RWPE2 (cell line): ENCODE measurements at regions not wholly inside any gene's neighbourhood (a gene's known extent, or its start where the extent isn't known, plus 50 kb on each side); places are given as distances from the start of the nearest gene placed in this dataset.

ENCODE experiments used
- ATAC-seq: fragments of 200-7000 bp; cut with Tn5 transposase; 3 replicates; pipeline ENCODE4 v1.9.1; 2021; ENCODE audit warnings: low read depth
- DNase-seq: peaks from one replicate; pipeline ENCODE4 v3.0.0-alpha.2; 2020; ENCODE audit warnings: low spot score
- H3K27ac ChIP-seq: fragments of 450-650 bp; 2 replicates; pipeline ENCODE4 v1.5.1; 2017; ENCODE audit warnings: mild to moderate bottlenecking; ENCODE audit not compliant: poor library complexity, severe bottlenecking
- H3K27me3 ChIP-seq: fragments of 250-450 bp; sonication (Bioruptor Pico); 2 replicates; pipeline ENCODE4 v1.5.1; 2021; ENCODE audit warnings: mild to moderate bottlenecking, moderate library complexity; ENCODE audit not compliant: insufficient read depth, poor library complexity, severe bottlenecking
- H3K36me3 ChIP-seq: fragments of 250-450 bp; sonication (Bioruptor Pico); 2 replicates; pipeline ENCODE4 v1.5.1; 2020; ENCODE audit warnings: low read depth, mild to moderate bottlenecking, moderate library complexity
- H3K4me1 ChIP-seq: fragments of 250-450 bp; sonication (Bioruptor Pico); 2 replicates; pipeline ENCODE4 v1.5.1; 2021; ENCODE audit warnings: mild to moderate bottlenecking, moderate library complexity; ENCODE audit not compliant: insufficient read depth, poor library complexity, severe bottlenecking
- H3K4me3 ChIP-seq: fragments of 250-450 bp; sonication (Bioruptor Pico); 2 replicates; pipeline ENCODE4 v1.5.1; 2021; ENCODE audit warnings: mild to moderate bottlenecking, moderate library complexity; ENCODE audit not compliant: severe bottlenecking
- H3K9me3 ChIP-seq: fragments of 250-450 bp; sonication (Bioruptor Pico); 2 replicates; pipeline ENCODE4 v1.5.1; 2021; ENCODE audit warnings: mild to moderate bottlenecking, moderate library complexity; ENCODE audit not compliant: severe bottlenecking
- CTCF ChIP-seq: fragments of 450-650 bp; IDR thresholded peaks from one replicate; pipeline ENCODE4 v1.5.1; 2017; ENCODE audit warnings: mild to moderate bottlenecking, moderate library complexity; ENCODE audit not compliant: poor library complexity, severe bottlenecking

- TF ChIP-seq CTCF: no peak
- ATAC-seq (no peak), DNase-seq (no peak)
- no peaks in the 10 kb centered on the region for H3K4me1 ChIP-seq
- no peaks in the 10 kb centered on the region for H3K27me3 ChIP-seq
- no peaks in the 10 kb centered on the region for H3K9me3 ChIP-seq
- no peak overlapping the region for H3K27ac ChIP-seq
- H3K36me3 ChIP-seq: no peaks in the 10 kb centered on the region
- no peak overlapping the region for H3K4me3 ChIP-seq
Observed at GRCh38 chr2:219823574-219823973, 196.1 kb downstream of the SLC4A3 start.

GRCh38 chr2:219824996-219825395 is 197.6 kb downstream of the SLC4A3 start:
- no peak for TF ChIP-seq CTCF
- Histone ChIP-seq H3K9me3 (no peaks in the 10 kb centered on the region), H3K4me3 (no peak overlapping the region), H3K4me1 (no peaks in the 10 kb centered on the region), H3K36me3 (no peaks in the 10 kb centered on the region), H3K27ac (no peak overlapping the region), H3K27me3 (no peaks in the 10 kb centered on the region)
- ATAC-seq (no peak), DNase-seq (no peak)

- ATAC-seq: no peak
- Histone ChIP-seq H3K36me3 (no peaks in the 10 kb centered on the region), H3K4me3 (no peak overlapping the region), H3K27me3 (no peaks in the 10 kb centered on the region), H3K27ac (no peak overlapping the region), H3K9me3 (no peaks in the 10 kb centered on the region), H3K4me1 (no peaks in the 10 kb centered on the region)
- DNase-seq: no peak
- TF ChIP-seq CTCF: no peak
Observed at GRCh38 chr2:219828127-219828526, 200.7 kb downstream of the SLC4A3 start.

GRCh38 chr2:219829667-219830352 is 202.4 kb downstream of the SLC4A3 start:
- Histone ChIP-seq H3K4me1 (no peaks in the 10 kb centered on the region), H3K36me3 (no peaks in the 10 kb centered on the region), H3K9me3 (no peaks in the 10 kb centered on the region), H3K27ac (no peak overlapping the region), H3K27me3 (no peaks in the 10 kb centered on the region), H3K4me3 (no peak overlapping the region)
- no peak for DNase-seq
- no peak for TF ChIP-seq CTCF
- ATAC-seq: no peak

- Histone ChIP-seq H3K9me3 (no peaks in the 10 kb centered on the region), H3K4me1 (no peaks in the 10 kb centered on the region), H3K4me3 (no peak overlapping the region), H3K36me3 (no peaks in the 10 kb centered on the region), H3K27ac (no peak overlapping the region), H3K27me3 (no peaks in the 10 kb centered on the region)
- TF ChIP-seq CTCF: no peak
- DNase-seq: no peak
- no peak for ATAC-seq
Observed at GRCh38 chr2:219830353-219830738, 202.9 kb downstream of the SLC4A3 start.
